ENCODE measurements at regions not wholly inside any gene's neighbourhood (a gene's known extent, or its start where the extent isn't known, plus 50 kb on each side); places are given as distances from the start of the nearest gene placed in this dataset.
A peak's percentile ranks its signal among the peaks of the same experiment; 100 is the strongest.
"Not testable (repeated sequence)": the region's sequence is repeated elsewhere in the genome, so short reads cannot be mapped to it uniquely, and the experiment has no call there.

DNA sequence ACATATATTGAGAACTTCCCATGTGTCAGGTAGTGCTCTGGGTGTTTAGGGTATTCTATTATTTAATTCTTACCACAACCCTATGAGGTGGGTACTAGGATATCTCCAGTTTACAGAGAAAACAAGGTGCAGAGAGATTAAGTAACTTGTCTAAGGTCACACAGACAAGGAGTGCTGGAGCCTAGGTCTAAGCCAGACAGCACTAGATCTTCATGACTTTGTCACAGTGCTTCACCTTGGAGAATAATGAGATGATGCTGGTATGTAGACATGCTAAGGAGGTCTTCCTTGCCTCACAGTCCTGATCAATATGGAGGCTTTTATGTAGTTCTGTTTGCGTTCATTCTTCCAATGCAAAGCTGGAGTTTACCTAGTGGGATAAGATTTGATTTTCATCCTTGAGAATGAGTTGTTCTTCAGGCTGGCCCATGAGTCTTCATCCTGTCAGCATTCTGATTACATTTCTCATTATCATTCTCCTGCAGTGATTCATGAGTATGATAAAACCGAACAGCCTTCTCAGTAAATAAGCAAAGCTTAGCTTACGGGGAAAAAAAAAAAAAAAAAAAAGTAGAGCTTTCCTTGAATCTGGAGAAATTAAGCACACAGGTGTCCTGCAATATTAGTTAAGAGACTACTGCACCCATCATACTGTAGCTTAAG lies 176.3 kb downstream of the C9orf152 start:
- TF ChIP-seq POLR2A (IDR thresholded peaks at IDR 0.05; ENCODE audit: low read depth, low read length) = no peak
- TF ChIP-seq TAF1 (IDR thresholded peaks at IDR 0.05; ENCODE audit: borderline replicate concordance, low read depth, low read length) = no peak
- no peak for TF ChIP-seq POLR2AphosphoS5 (IDR thresholded peaks at IDR 0.05; ENCODE audit: low read depth, low read length)
- no peak for DNase-seq (ENCODE audit: insufficient read length)
- no peak for FAIRE-seq

DNA sequence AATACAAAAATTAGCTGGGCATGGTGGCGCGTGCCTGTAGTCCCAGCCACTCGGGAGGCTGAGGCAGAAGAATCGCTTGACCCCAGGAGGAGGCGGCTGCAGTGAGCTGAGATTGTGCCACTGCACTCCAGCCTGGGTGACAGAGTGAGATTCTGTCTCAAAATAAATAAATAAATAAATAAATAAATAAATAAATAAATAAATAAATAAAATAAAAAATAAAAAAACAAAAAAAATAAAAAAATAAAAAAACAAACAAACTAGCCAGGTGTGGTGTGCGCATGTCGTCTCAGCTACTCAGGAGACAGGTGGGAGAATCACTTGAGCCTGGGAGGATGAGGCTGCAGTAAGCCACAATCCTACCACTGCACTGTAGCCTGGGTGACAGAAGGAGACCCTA lies 175.4 kb downstream of the C9orf152 start:
- FAIRE-seq; DNase-seq (ENCODE audit: insufficient read length): not testable (repeated sequence)

DNA sequence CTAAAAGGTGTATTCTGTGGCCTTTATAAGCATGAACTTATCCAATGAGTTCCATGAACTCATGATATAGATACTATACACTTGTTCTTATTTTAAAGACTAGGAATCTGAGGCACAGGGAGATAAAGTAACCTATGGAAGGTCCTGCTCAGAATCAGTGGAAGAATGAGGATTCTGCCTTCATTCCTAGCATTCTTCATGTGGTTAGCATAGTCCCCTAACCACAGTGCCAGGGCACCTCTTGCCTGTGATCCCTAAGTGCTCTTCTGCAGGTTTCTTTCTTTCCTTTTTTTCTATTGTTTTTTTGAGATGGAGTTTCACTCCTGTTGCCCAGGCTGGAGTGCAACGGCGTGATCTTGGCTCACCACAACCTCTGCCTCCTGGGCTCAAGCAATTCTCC lies 174.1 kb downstream of the C9orf152 start:
- TF ChIP-seq POLR2A (IDR thresholded peaks at IDR 0.05; ENCODE audit: low read depth, low read length) = no peak
- DNase-seq (ENCODE audit: insufficient read length) = no peak
- FAIRE-seq = no peak

DNA sequence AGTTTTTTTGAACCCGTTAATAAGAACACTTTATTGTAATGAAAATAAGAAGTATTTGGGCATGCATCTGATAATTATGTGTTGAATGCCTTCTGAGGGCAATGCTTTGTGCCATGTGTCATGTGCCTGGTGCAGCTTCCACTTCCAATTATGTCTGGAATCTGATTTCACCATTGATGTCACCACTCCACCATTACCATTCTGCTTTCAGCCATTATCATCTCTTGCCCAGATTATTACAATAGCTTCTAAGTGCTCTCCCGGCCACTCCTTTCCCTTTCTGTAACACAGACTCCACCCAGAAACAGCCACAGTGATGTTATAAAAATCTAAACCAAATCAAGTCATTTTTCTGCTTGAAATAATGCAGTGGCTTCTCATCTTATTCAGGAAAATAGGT lies 171.7 kb downstream of the C9orf152 start:
- no peak for TF ChIP-seq TAF1 (IDR thresholded peaks at IDR 0.05; ENCODE audit: borderline replicate concordance, low read depth, low read length)
- no peak for TF ChIP-seq POLR2A (IDR thresholded peaks at IDR 0.05; ENCODE audit: low read depth, low read length)
- TF ChIP-seq POLR2AphosphoS5 (IDR thresholded peaks at IDR 0.05; ENCODE audit: low read depth, low read length) = no peak
- no peak for DNase-seq (ENCODE audit: insufficient read length)
- no peak for FAIRE-seq

DNA sequence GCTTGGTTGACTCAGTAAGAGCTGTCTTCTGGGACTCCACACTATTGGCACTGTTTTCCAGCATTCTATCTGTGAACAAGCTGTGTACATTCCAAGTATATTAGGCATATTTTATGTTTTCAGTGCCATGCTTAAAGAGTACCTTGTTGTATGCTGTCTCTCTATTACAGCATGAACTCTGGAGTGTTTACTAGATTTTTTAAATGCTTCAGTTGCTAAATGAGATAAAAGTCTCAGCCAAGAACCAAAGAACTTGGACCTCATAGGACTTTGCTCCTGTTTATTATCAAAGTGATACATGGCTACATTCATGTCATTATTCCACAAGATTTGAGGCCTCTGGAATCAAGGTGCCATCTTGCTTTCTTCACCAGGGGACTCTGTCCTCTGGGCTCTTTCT lies 167.2 kb downstream of the C9orf152 start:
- TF ChIP-seq POLR2A (IDR thresholded peaks at IDR 0.05; ENCODE audit: low read depth, low read length) (no peak), POLR2AphosphoS5 (IDR thresholded peaks at IDR 0.05; ENCODE audit: low read depth, low read length) (no peak), TAF1 (IDR thresholded peaks at IDR 0.05; ENCODE audit: borderline replicate concordance, low read depth, low read length) (no peak)
- no peak for FAIRE-seq
- no peak for DNase-seq (ENCODE audit: insufficient read length)

DNA sequence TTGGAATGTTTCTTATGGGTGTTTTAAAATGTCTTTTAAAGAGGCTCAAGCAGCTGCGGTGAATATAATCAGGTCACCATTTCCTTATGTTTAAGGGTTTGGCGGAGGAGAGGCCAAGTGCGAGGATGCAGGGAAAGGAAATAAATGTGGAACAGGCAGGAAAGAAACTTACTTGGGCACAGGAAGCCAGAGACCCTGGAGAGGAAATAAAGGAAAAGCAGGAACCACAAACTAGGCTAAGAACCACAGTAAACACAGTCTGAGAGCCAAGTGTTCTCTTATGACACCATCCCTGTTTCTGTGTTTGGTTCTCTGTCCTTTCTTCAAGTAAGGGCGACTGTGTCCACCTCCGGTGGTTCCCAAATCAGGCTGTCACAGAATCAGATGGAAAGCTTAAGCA lies 166.5 kb downstream of the C9orf152 start:
- DNase-seq (ENCODE audit: insufficient read length) (no peak), FAIRE-seq (no peak)
- TF ChIP-seq POLR2AphosphoS5 (IDR thresholded peaks at IDR 0.05; ENCODE audit: low read depth, low read length) (no peak), POLR2A (IDR thresholded peaks at IDR 0.05; ENCODE audit: low read depth, low read length) (no peak), TAF1 (IDR thresholded peaks at IDR 0.05; ENCODE audit: borderline replicate concordance, low read depth, low read length) (no peak)

DNA sequence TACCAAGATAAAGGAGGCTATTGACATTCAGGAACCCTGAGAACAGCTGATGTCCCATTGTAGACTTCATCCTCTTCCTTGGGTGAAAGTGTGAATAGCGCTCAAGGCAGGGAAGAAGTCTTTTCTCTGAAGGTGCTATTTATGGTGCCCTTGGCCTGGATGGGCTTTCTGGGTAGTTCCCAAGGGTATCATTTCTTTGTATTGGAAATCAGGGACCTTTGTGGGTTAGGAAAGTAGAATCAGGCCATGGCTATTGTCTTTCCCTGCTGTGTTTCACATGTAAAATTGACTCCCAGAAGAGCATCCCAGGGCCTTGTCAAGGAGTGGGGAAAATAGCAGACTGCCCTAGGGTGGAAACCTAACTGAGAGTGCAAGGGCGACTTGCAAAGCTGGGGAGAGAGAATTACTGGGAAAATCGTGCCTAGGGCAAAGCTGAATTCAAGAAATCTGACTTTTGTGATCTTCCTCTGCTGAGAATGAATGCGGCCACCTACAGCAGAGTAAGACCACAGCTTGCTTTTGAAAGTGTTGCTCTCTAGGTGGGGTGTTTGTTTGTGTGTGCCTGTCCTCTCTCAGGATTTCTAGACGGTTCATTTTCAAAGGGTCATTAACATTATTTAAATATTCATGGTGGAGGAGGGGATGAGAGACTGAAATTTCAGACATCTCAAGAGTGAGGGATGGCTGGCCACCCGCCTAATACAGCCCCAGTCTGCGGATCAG lies 160.6 kb downstream of the C9orf152 start:
- FAIRE-seq = no peak
- TF ChIP-seq POLR2A (IDR thresholded peaks at IDR 0.05; ENCODE audit: low read depth, low read length) (no peak), TAF1 (IDR thresholded peaks at IDR 0.05; ENCODE audit: borderline replicate concordance, low read depth, low read length) (no peak), POLR2AphosphoS5 (IDR thresholded peaks at IDR 0.05; ENCODE audit: low read depth, low read length) (no peak)
- DNase-seq (ENCODE audit: insufficient read length) = no peak

DNA sequence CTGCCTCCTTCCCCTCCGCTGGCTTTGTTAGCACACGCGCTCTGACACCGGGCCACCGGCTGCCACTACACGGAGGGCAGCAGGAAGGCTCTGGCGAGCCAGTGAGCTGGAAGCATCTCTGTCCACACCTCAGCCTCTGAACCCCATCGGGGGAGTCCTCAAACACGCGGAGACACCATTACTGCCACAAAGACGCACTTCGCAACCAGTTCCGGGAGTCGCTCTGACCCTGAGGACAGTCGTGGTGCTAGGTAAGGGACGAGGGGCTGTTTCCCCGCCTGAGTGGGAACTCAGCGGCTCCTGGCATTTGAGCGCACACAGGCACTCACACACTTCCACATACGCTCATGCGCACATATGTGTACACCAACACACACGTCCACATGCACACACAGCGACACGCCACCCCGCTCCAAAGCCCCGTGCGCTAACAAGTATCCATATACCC lies 160.0 kb downstream of the C9orf152 start:
- peak; percentile 25 for DNase-seq (ENCODE audit: insufficient read length)
- 0 out of 2 replicates have a peak, but pooled peaks have one; percentile 4 for TF ChIP-seq POLR2A (IDR thresholded peaks at IDR 0.05; ENCODE audit: low read depth, low read length)
- peak; percentile 63; the same call in 1 of the 2 replicates for TF ChIP-seq POLR2AphosphoS5 (IDR thresholded peaks at IDR 0.05; ENCODE audit: low read depth, low read length)
- TF ChIP-seq TAF1 (IDR thresholded peaks at IDR 0.05; ENCODE audit: borderline replicate concordance, low read depth, low read length) = no peak
- peak; percentile 93 for FAIRE-seq

DNA sequence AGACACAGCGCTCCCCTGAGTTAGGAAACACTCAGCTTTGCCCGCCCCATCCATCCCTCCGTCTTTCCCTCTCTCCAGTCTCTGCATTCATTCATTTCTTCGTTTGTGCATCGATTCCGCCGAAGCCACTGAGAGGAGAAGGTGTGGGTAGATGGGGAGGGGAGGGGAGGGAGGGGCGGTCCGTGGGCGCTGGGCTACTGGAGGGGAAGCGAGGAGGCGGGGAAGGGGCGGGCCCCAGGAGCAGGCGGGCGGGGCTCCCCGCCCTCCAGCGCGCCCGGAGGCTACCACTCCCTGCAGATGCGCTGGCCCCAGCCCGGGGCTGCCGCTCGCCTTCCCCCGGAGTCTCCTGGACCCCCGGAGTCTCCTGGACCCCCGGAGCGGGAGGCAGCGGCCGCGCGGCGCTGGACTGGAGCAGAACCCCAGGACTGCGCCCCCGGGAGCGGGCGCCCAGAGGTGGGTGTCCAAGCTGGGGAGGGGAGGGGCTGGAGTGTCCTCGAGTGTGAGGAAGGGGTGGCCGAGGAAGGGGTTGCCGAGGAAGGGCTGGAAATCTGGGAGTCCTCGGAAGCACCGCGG lies 159.5 kb downstream of the C9orf152 start:
- TF ChIP-seq POLR2A (IDR thresholded peaks at IDR 0.05; ENCODE audit: low read depth, low read length) (peak; percentile 85; the same call in 1 of the 2 replicates), TAF1 (IDR thresholded peaks at IDR 0.05; ENCODE audit: borderline replicate concordance, low read depth, low read length) (peak; percentile 79; the same call in 1 of the 2 replicates), POLR2AphosphoS5 (IDR thresholded peaks at IDR 0.05; ENCODE audit: low read depth, low read length) (no peak)
- DNase-seq (ENCODE audit: insufficient read length) (peak; percentile 82), FAIRE-seq (no peak)

DNA sequence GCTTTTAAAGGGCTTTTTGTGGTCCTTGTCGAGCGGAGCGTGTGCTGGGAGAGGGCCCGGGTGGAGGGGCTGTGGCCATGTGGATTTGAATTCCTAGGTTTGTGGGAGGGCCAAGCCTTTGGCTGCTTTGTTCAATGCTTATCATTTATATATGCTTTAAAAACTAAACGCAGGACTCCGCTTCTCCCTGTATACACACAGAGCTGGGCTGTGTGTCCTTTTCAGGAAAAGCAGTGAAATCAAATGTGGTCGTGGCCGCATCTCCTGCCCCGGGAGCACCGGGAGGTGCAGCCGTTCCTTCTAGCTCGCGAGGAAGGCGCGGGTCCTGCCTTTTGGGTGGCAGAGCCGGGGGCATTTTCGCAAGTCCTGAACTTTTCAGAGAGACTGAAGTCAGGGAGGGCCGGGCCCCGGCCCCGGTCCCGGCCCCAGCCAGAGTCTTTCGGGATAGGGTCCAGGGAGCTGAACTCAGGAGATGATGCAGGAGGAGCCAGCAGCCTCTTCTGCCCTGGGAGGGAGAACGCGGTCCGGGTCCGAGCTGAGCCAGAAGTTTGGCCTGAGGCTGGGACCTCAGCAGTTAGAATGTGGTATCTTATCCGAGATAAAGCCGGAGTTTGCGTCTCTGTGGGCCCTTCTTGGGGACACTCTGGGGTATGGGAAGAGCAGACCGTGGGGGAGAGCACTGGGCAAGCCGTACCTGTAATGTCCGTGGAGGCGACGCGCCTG lies 158.8 kb downstream of the C9orf152 start:
- DNase-seq (ENCODE audit: insufficient read length) (peak; percentile 25), FAIRE-seq (no peak)
- TF ChIP-seq TAF1 (IDR thresholded peaks at IDR 0.05; ENCODE audit: borderline replicate concordance, low read depth, low read length) (no peak), POLR2AphosphoS5 (IDR thresholded peaks at IDR 0.05; ENCODE audit: low read depth, low read length) (no peak), POLR2A (IDR thresholded peaks at IDR 0.05; ENCODE audit: low read depth, low read length) (no peak)

DNA sequence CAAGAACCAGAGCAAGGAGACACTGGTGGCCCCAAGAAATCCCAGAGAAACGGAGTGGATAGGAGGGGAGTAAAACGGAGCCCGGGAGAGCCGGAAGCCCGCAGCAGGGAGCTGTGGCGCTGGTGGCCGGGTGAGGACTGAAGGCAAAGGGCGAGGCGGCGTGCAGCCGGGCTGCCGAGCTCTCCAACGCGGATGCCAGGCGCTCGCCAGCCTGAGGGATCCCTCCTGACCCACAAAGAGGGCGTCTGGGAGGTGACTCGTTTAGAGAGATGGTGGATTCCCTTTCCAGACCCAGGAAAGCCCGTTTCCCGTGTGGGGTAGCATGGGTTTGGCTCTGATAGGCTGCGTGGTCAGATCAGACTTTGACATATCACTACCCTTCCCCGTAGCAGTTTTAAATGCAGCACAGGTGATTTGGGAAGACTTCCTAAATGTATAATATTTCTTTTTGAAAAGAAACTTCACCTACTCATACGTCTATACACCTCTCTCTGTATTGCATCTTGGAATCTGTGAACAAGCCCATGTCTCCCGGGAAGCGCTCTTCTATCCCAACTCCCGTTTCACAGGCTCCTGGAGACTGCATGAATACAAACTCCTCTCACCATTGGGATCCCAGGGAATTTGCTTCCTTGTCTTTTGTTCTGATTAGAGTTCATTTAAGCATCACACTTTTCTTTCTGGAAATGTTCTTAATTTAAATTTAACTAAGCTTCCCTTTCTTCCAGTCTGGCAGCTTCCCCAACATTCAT lies 158.1 kb downstream of the C9orf152 start:
- TF ChIP-seq POLR2AphosphoS5 (IDR thresholded peaks at IDR 0.05; ENCODE audit: low read depth, low read length) = peak; percentile 48; the same call in 1 of the 2 replicates
- no peak for TF ChIP-seq TAF1 (IDR thresholded peaks at IDR 0.05; ENCODE audit: borderline replicate concordance, low read depth, low read length)
- peak; percentile 49; the same call in 1 of the 2 replicates for TF ChIP-seq POLR2A (IDR thresholded peaks at IDR 0.05; ENCODE audit: low read depth, low read length)
- DNase-seq (ENCODE audit: insufficient read length) = no peak
- FAIRE-seq = peak; percentile 54

All from GM12892 (cell line).